GM12878 (cell line): ENCODE measurements at regions not wholly inside any gene's neighbourhood (a gene's known extent, or its start where the extent isn't known, plus 50 kb on each side); places are given as distances from the start of the nearest gene placed in this dataset.

Source experiments
- ATAC-seq: fragments of 200-7000 bp; cut with Tn5 transposase; 3 replicates; pipeline ENCODE4 v1.9.1; 2020; ENCODE audit warnings: mild to moderate bottlenecking, moderate library complexity
- BruUV-seq: library from RNA; stranded (reverse); fragments of 400-500 nt; replicated peaks from 2 replicates; lab custom pipeline; 2021; lab: Mats Ljungman, UMichigan
- CTCF ChIA-PET: fragments of 300-600 bp; sonication (Branson Sonifier 250); formaldehyde crosslinking; extraction: SDS; loops from one replicate; lab custom pipeline; 2021; ENCODE audit warnings: inconsistent platforms; lab: Yijun Ruan, JAX
- POLR2A ChIA-PET: fragments of 350-600 bp; formaldehyde crosslinking; extraction: SDS; loops from one replicate; lab custom pipeline; 2021; ENCODE audit warnings: inconsistent platforms; lab: Charles Lee
- RAD21 ChIA-PET: fragments of 300-600 bp; sonication (Branson Sonifier 250); formaldehyde crosslinking; loops from one replicate; lab custom pipeline; 2023; ENCODE audit warnings: antibody characterized with exemption; ENCODE audit not compliant: unreplicated experiment; lab: Charles Lee
- SMC1A ChIA-PET: fragments of 300-600 bp; sonication (Branson Sonifier 250); formaldehyde crosslinking; loops from one replicate; lab custom pipeline; 2023; ENCODE audit not compliant: unreplicated experiment, uncharacterized antibody; lab: Charles Lee
- DNase-seq: peaks from one replicate; pipeline ENCODE4 v3.0.0-alpha.2; 2011; ENCODE audit warnings: low read depth, low spot score
- FAIRE-seq: peaks from 3 replicates; lab custom pipeline; 2011; peaks lifted over from hg19 to GRCh38; lab: Jason Lieb, UNC
- H2AFZ ChIP-seq: 2 replicates; pipeline ENCODE4 v1.6.0; 2011; ENCODE audit warnings: low read depth, low read length, control low read depth; ENCODE audit not compliant: control insufficient read depth
- H3K27ac ChIP-seq: 2 replicates; pipeline ENCODE4 v1.5.1; 2011; ENCODE audit warnings: control low read depth; ENCODE audit not compliant: control insufficient read depth, insufficient read depth
- H3K27me3 ChIP-seq, 2 experiments: replicated peaks in 1 of 2; 2 replicates each; pipeline versions ENCODE4 v1.6.0 to v1.6.1; 2011; ENCODE audit warnings: low read length in 1 of 2; ENCODE audit not compliant: control insufficient read depth in 2 of 2, insufficient read depth in 2 of 2
- H3K36me3 ChIP-seq, 2 experiments: 2 replicates each; pipeline ENCODE4 v1.5.1; 2011; ENCODE audit warnings: low read length in 1 of 2; ENCODE audit not compliant: control insufficient read depth in 2 of 2, insufficient read depth in 2 of 2
- H3K4me1 ChIP-seq: 2 replicates; pipeline ENCODE4 v1.6.1; 2011; ENCODE audit warnings: mild to moderate bottlenecking, low read length, moderate library complexity, mixed read lengths; ENCODE audit not compliant: control insufficient read depth, insufficient read depth
- H3K4me2 ChIP-seq: 2 replicates; pipeline ENCODE4 v1.6.0; 2011; ENCODE audit warnings: control low read depth; ENCODE audit not compliant: control insufficient read depth, insufficient read depth
- H3K4me3 ChIP-seq: fragments of 200-600 bp; sonication (generic); 2 replicates; pipeline ENCODE4 v1.5.1; 2016
- H3K79me2 ChIP-seq: 2 replicates; pipeline ENCODE4 v1.6.0; 2011; ENCODE audit warnings: low read length; ENCODE audit not compliant: control insufficient read depth, insufficient read depth
- H3K9ac ChIP-seq: 2 replicates; pipeline ENCODE4 v1.8.0; 2011; ENCODE audit warnings: low read length, control low read depth, mixed read lengths; ENCODE audit not compliant: control insufficient read depth, insufficient read depth
- H3K9me3 ChIP-seq: replicated peaks from 3 replicates; pipeline ENCODE4 v1.5.1; 2011; ENCODE audit warnings: mild to moderate bottlenecking, low read length; ENCODE audit not compliant: control insufficient read depth, insufficient read depth
- H4K20me1 ChIP-seq: 2 replicates; pipeline ENCODE4 v1.6.0; 2011; ENCODE audit not compliant: control insufficient read depth, insufficient read depth
- ASH2L ChIP-seq: fragments of 300-600, 200-600 bp; sonication (generic); IDR thresholded peaks from 2 replicates; pipeline ENCODE4 v1.6.1; 2017; ENCODE audit warnings: low read depth, mild to moderate bottlenecking, borderline replicate concordance
- BACH1 ChIP-seq: fragments of 450-650 bp; IDR thresholded peaks from 2 replicates; pipeline ENCODE4 v1.6.1; 2017; ENCODE audit warnings: mild to moderate bottlenecking, borderline replicate concordance
- BHLHE40 ChIP-seq, 2 experiments: fragments of 450-650 bp in 1 of 2; IDR thresholded peaks; 2 replicates each; pipeline ENCODE4 v1.6.1; 2011 to 2017; ENCODE audit warnings: low read depth in 2 of 2, borderline replicate concordance in 1 of 2, improper control_type of control experiment in 1 of 2, low read length in 1 of 2, mild to moderate bottlenecking in 1 of 2
- CHD4 ChIP-seq: fragments of 200-600 bp; sonication (generic); IDR thresholded peaks from 2 replicates; pipeline ENCODE4 v1.6.1; 2016; ENCODE audit warnings: mild to moderate bottlenecking
- CREM ChIP-seq: IDR thresholded peaks from 2 replicates; pipeline ENCODE4 v1.6.1; 2014; ENCODE audit warnings: antibody characterized with exemption, low read depth
- ETV6 ChIP-seq, 2 experiments: fragments of 450-650 bp in 1 of 2; IDR thresholded peaks in 1 of 2; conservative IDR thresholded peaks in 1 of 2; 2 replicates each; pipeline ENCODE4 v1.6.1; 2014; ENCODE audit warnings: antibody characterized with exemption in 1 of 2, borderline replicate concordance in 1 of 2, low read depth in 1 of 2, mild to moderate bottlenecking in 1 of 2, moderate library complexity in 1 of 2
- EZH2 ChIP-seq: IDR thresholded peaks from 2 replicates; pipeline ENCODE4 v1.6.1; 2012; ENCODE audit warnings: low read depth, mild to moderate bottlenecking, control low read depth, inconsistent platforms, low read length, borderline replicate concordance; ENCODE audit not compliant: control insufficient read depth
- GATAD2B ChIP-seq: fragments of 450-650 bp; conservative IDR thresholded peaks from 2 replicates; pipeline ENCODE4 v1.6.1; 2017; ENCODE audit warnings: low read depth, mild to moderate bottlenecking, moderate library complexity
- NR2C1 ChIP-seq: fragments of 450-650 bp; IDR thresholded peaks from 2 replicates; pipeline ENCODE4 v1.6.1; 2017; ENCODE audit warnings: antibody characterized with exemption, mild to moderate bottlenecking, moderate library complexity
- PAX5 ChIP-seq: IDR thresholded peaks from 2 replicates; pipeline ENCODE4 v1.6.1; 2011; ENCODE audit warnings: low read depth, low read length, borderline replicate concordance
- POLR2A ChIP-seq: IDR thresholded peaks from 2 replicates; pipeline ENCODE4 v1.6.1; 2011; ENCODE audit warnings: low read depth, mild to moderate bottlenecking, low read length
- SMAD5 ChIP-seq: IDR thresholded peaks from 2 replicates; pipeline ENCODE4 v1.6.1; 2016; ENCODE audit warnings: antibody characterized with exemption, low read depth
- SMARCA5 ChIP-seq: fragments of 450-650 bp; IDR thresholded peaks from 2 replicates; pipeline ENCODE4 v1.6.1; 2017; ENCODE audit warnings: mild to moderate bottlenecking
- SREBF2 ChIP-seq: IDR thresholded peaks from 2 replicates; pipeline ENCODE4 v1.6.1; 2012; ENCODE audit warnings: mild to moderate bottlenecking, low read length
- TCF12 ChIP-seq: IDR thresholded peaks from 2 replicates; pipeline ENCODE4 v1.6.1; 2011; ENCODE audit warnings: low read depth, mild to moderate bottlenecking, low read length
- TCF7 ChIP-seq: IDR thresholded peaks from 2 replicates; pipeline ENCODE4 v1.6.1; 2014; ENCODE audit warnings: antibody characterized with exemption, borderline replicate concordance
- YBX1 ChIP-seq: fragments of 450-650 bp; IDR thresholded peaks from 2 replicates; pipeline ENCODE4 v1.6.1; 2016; ENCODE audit warnings: antibody characterized with exemption
- ZNF207 ChIP-seq: fragments of 450-650 bp; IDR thresholded peaks from 2 replicates; pipeline ENCODE4 v1.6.1; 2014; ENCODE audit warnings: antibody characterized with exemption, mild to moderate bottlenecking, borderline replicate concordance
- in situ Hi-C: fragments of 300-500 bp; cut with MboI; formaldehyde crosslinking; loops from 9 replicates; pipeline ENCODE4 v1.14.3; 2018; ENCODE audit warnings: mixed read lengths
- intact Hi-C: fragments of 100-400 bp; cut with micrococcal nuclease; formaldehyde crosslinking; loops from one replicate; pipeline ENCODE4 v1.14.2; 2022; ENCODE audit not compliant: unreplicated experiment
- TF ChIP-seq, protein P1 (sequence below): fragments of 450-650 bp; conservative IDR thresholded peaks from 2 replicates; pipeline ENCODE4 v1.6.1; 2017; ENCODE audit warnings: mild to moderate bottlenecking, moderate library complexity
- TF ChIP-seq, protein P2 (sequence below): IDR thresholded peaks from 2 replicates; pipeline ENCODE4 v1.6.1; 2011; ENCODE audit warnings: mild to moderate bottlenecking, low read depth, low read length, moderate library complexity; ENCODE audit not compliant: insufficient replicate concordance
- TF ChIP-seq, protein P3 (sequence below), 3 experiments: IDR thresholded peaks in 2 of 3; conservative IDR thresholded peaks in 1 of 3; 2 replicates each; pipeline ENCODE4 v1.5.1; 2011; ENCODE audit warnings: low read depth in 3 of 3, low read length in 3 of 3, mild to moderate bottlenecking in 3 of 3, control low read depth in 2 of 3, moderate library complexity in 2 of 3, inconsistent platforms in 1 of 3, mixed read lengths in 1 of 3; ENCODE audit not compliant: control insufficient read depth in 2 of 3, insufficient read depth in 1 of 3; ENCODE audit errors: extremely low read depth in 1 of 3

DNA sequence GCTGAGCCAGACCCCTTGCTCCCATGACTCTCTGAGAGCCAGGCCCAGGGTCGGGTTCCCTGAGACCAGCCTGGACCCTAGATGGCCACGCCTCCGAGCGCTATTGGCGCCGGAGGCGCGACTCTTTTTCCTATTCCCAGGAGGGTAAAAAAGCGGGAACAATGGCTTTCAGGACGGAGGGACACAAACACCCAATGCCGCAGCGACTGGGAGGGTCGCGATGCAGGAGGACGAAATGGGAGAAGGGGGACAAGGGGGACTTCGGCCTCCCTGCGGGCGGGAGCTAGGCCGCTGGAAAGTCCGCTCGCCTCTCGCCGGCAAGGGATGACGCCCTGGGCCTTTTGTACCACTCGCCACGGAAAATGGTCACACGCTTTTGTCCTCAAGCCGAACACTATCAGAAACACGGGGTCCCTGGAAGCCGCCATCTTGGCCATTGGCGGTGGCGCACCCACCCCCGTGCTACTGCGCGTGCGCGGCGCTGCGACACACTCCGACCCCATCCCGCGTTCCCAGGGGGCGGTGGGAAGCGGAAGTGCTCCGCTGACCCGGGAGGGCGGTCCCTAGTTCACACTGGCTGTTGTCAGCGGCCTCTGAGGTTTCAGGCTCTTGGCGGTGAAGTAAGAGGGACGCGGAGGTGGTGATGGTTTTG lies 98.4 kb downstream of the ZNF674 start (continued):
- TF ChIP-seq, protein P1, sequence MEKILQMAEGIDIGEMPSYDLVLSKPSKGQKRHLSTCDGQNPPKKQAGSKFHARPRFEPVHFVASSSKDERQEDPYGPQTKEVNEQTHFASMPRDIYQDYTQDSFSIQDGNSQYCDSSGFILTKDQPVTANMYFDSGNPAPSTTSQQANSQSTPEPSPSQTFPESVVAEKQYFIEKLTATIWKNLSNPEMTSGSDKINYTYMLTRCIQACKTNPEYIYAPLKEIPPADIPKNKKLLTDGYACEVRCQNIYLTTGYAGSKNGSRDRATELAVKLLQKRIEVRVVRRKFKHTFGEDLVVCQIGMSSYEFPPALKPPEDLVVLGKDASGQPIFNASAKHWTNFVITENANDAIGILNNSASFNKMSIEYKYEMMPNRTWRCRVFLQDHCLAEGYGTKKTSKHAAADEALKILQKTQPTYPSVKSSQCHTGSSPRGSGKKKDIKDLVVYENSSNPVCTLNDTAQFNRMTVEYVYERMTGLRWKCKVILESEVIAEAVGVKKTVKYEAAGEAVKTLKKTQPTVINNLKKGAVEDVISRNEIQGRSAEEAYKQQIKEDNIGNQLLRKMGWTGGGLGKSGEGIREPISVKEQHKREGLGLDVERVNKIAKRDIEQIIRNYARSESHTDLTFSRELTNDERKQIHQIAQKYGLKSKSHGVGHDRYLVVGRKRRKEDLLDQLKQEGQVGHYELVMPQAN, result peak; percentile 76
- TF ChIP-seq CREM, result no peak; the same call in 1 of the 2 replicates
- TF ChIP-seq POLR2A, result peak; percentile 83
- no peak for TF ChIP-seq EZH2
- TF ChIP-seq ASH2L, result no peak
- no peak for TF ChIP-seq TCF7
- no peak for TF ChIP-seq PAX5
- TF ChIP-seq NR2C1, result peak; percentile 93
- TF ChIP-seq SMARCA5, result no peak
- no peak for TF ChIP-seq ZNF207

DNA sequence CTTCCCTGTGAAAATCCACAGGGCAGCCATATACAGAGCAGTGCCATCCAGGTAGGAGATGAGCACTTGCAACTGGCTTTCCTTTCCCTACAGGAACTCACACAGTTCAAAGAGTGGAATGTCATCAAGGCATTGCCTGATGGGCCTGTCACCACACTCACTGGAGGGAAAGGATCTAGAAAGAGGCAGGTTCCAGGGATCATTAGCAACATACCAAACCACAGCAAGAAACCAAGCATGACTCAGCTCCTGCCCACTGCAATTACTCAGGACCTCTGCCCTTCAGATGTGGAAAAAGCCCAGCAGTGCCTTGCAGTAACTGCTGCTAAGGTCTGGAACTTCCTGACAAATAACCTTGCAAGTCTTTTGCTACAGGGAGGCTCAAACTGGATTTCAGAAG lies 101.2 kb downstream of the ZNF674 start:
- DNase-seq (no peak), ATAC-seq (no peak), FAIRE-seq (no peak)
- BruUV-seq, result no TSS peak
- in situ Hi-C loops, result no loop called here
- Histone ChIP-seq H2AFZ (no peak overlapping the region), H4K20me1 (no peaks in the 10 kb centered on the region), H3K4me2 (no peak overlapping the region), H3K79me2 (peaks cover 6% of the 10 kb centered on the region), H3K9ac (no peak overlapping the region), H3K4me3 (no peak overlapping the region), H3K27me3 (no peaks in the 10 kb centered on the region; a peak in 1 of 4 replicates), H3K36me3 (no peaks in the 10 kb centered on the region), H3K9me3 (no peaks in the 10 kb centered on the region; the same call in 2 of the 3 replicates), H3K4me1 (no peaks in the 10 kb centered on the region), H3K27ac (no peak overlapping the region)
- ChIA-PET POLR2A (no interaction called here), SMC1A (no interaction called here), CTCF (no interaction called here), RAD21 (no interaction called here)
- intact Hi-C loops, result no loop called here
- no peak for TF ChIP-seq GATAD2B
- TF ChIP-seq, protein P2, sequence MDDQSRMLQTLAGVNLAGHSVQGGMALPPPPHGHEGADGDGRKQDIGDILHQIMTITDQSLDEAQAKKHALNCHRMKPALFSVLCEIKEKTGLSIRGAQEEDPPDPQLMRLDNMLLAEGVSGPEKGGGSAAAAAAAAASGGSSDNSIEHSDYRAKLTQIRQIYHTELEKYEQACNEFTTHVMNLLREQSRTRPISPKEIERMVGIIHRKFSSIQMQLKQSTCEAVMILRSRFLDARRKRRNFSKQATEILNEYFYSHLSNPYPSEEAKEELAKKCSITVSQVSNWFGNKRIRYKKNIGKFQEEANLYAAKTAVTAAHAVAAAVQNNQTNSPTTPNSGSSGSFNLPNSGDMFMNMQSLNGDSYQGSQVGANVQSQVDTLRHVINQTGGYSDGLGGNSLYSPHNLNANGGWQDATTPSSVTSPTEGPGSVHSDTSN, result no peak
- TF ChIP-seq, protein P3, sequence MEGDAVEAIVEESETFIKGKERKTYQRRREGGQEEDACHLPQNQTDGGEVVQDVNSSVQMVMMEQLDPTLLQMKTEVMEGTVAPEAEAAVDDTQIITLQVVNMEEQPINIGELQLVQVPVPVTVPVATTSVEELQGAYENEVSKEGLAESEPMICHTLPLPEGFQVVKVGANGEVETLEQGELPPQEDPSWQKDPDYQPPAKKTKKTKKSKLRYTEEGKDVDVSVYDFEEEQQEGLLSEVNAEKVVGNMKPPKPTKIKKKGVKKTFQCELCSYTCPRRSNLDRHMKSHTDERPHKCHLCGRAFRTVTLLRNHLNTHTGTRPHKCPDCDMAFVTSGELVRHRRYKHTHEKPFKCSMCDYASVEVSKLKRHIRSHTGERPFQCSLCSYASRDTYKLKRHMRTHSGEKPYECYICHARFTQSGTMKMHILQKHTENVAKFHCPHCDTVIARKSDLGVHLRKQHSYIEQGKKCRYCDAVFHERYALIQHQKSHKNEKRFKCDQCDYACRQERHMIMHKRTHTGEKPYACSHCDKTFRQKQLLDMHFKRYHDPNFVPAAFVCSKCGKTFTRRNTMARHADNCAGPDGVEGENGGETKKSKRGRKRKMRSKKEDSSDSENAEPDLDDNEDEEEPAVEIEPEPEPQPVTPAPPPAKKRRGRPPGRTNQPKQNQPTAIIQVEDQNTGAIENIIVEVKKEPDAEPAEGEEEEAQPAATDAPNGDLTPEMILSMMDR (IDR thresholded peaks at IDR 0.05 in 2 of 3, conservative IDR thresholded peaks at IDR 0.05 in 1 of 3; ENCODE audit: control insufficient read depth in 2 of 3, extremely low read depth in 1 of 3, insufficient read depth in 1 of 3, low read depth in 3 of 3, low read length in 3 of 3), result no peak
- TF ChIP-seq BACH1, result no peak
- no peak for TF ChIP-seq SMAD5
- no peak for TF ChIP-seq ETV6 (conservative IDR thresholded peaks at IDR 0.05 in 1 of 2, IDR thresholded peaks at IDR 0.05 in 1 of 2; ENCODE audit: borderline replicate concordance in 1 of 2, low read depth in 1 of 2)
- TF ChIP-seq BHLHE40 (IDR thresholded peaks at IDR 0.05; ENCODE audit: borderline replicate concordance in 1 of 2, low read depth in 2 of 2, low read length in 1 of 2), result no peak
- no peak for TF ChIP-seq SREBF2
- no peak for TF ChIP-seq YBX1
- TF ChIP-seq CHD4, result no peak
- no peak for TF ChIP-seq TCF12
